ENCODE measurements at regions not wholly inside any gene's neighbourhood (a gene's known extent, or its start where the extent isn't known, plus 50 kb on each side); places are given as distances from the start of the nearest gene placed in this dataset.

GRCh38 chr7:26467541-26467940 is 175.9 kb downstream of the SNX10 start:
- TF ChIP-seq TAF1 (IDR thresholded peaks at IDR 0.05; ENCODE audit: low read depth) (no peak), CEBPB (IDR thresholded peaks at IDR 0.05) (no peak), FOXM1 (IDR thresholded peaks at IDR 0.05; ENCODE audit: borderline replicate concordance, low read depth) (no peak), TCF12 (IDR thresholded peaks at IDR 0.05; ENCODE audit: low read depth) (no peak), YY1 (IDR thresholded peaks at IDR 0.05; ENCODE audit: low read depth) (no peak), CREB1 (IDR thresholded peaks at IDR 0.05; ENCODE audit: low read depth) (no peak), NFIC (IDR thresholded peaks at IDR 0.05) (no peak), TEAD4 (IDR thresholded peaks at IDR 0.05) (no peak), EGR1 (IDR thresholded peaks at IDR 0.05) (no peak), ZBTB7A (IDR thresholded peaks at IDR 0.05; ENCODE audit: low read depth) (no peak), MAX (IDR thresholded peaks at IDR 0.05) (no peak), USF1 (IDR thresholded peaks at IDR 0.05) (no peak), REST (IDR thresholded peaks at IDR 0.05; ENCODE audit: low read depth) (no peak)

- TF ChIP-seq TEAD4 (IDR thresholded peaks at IDR 0.05) (no peak), NFIC (IDR thresholded peaks at IDR 0.05) (no peak), TAF1 (IDR thresholded peaks at IDR 0.05; ENCODE audit: low read depth) (no peak), CEBPB (IDR thresholded peaks at IDR 0.05) (no peak), EP300 (IDR thresholded peaks at IDR 0.05; ENCODE audit: borderline replicate concordance) (no peak), CREB1 (IDR thresholded peaks at IDR 0.05; ENCODE audit: low read depth) (no peak), RAD21 (IDR thresholded peaks at IDR 0.05; ENCODE audit: low read depth) (no peak), REST (IDR thresholded peaks at IDR 0.05; ENCODE audit: low read depth) (no peak), MAX (IDR thresholded peaks at IDR 0.05) (no peak), TCF12 (IDR thresholded peaks at IDR 0.05; ENCODE audit: low read depth) (no peak), FOXM1 (IDR thresholded peaks at IDR 0.05; ENCODE audit: borderline replicate concordance, low read depth) (no peak), ZBTB7A (IDR thresholded peaks at IDR 0.05; ENCODE audit: low read depth) (no peak), EGR1 (IDR thresholded peaks at IDR 0.05) (no peak), USF1 (IDR thresholded peaks at IDR 0.05) (no peak), YY1 (IDR thresholded peaks at IDR 0.05; ENCODE audit: low read depth) (no peak)
Measured at GRCh38 chr7:26468625-26469024, 177.0 kb downstream of the SNX10 start.

GRCh38 chr7:26469188-26469587 is 177.5 kb downstream of the SNX10 start:
- TF ChIP-seq EGR1 (IDR thresholded peaks at IDR 0.05) (no peak), MAX (IDR thresholded peaks at IDR 0.05) (no peak), RAD21 (IDR thresholded peaks at IDR 0.05; ENCODE audit: low read depth) (no peak), EP300 (IDR thresholded peaks at IDR 0.05; ENCODE audit: borderline replicate concordance) (no peak), YY1 (IDR thresholded peaks at IDR 0.05; ENCODE audit: low read depth) (no peak), CEBPB (IDR thresholded peaks at IDR 0.05) (no peak), FOXM1 (IDR thresholded peaks at IDR 0.05; ENCODE audit: borderline replicate concordance, low read depth) (no peak), ZBTB7A (IDR thresholded peaks at IDR 0.05; ENCODE audit: low read depth) (no peak), TCF12 (IDR thresholded peaks at IDR 0.05; ENCODE audit: low read depth) (no peak), REST (IDR thresholded peaks at IDR 0.05; ENCODE audit: low read depth) (no peak), USF1 (IDR thresholded peaks at IDR 0.05) (no peak), NFIC (IDR thresholded peaks at IDR 0.05) (no peak), TAF1 (IDR thresholded peaks at IDR 0.05; ENCODE audit: low read depth) (no peak), TEAD4 (IDR thresholded peaks at IDR 0.05) (no peak), CREB1 (IDR thresholded peaks at IDR 0.05; ENCODE audit: low read depth) (no peak)

GRCh38 chr7:26470691-26471090 is 179.0 kb downstream of the SNX10 start:
- TF ChIP-seq TCF12 (IDR thresholded peaks at IDR 0.05; ENCODE audit: low read depth) (no peak), TEAD4 (IDR thresholded peaks at IDR 0.05) (no peak), USF1 (IDR thresholded peaks at IDR 0.05) (no peak), REST (IDR thresholded peaks at IDR 0.05; ENCODE audit: low read depth) (no peak), NFIC (IDR thresholded peaks at IDR 0.05) (no peak), ZBTB7A (IDR thresholded peaks at IDR 0.05; ENCODE audit: low read depth) (no peak), TAF1 (IDR thresholded peaks at IDR 0.05; ENCODE audit: low read depth) (no peak), RAD21 (IDR thresholded peaks at IDR 0.05; ENCODE audit: low read depth) (no peak), CREB1 (IDR thresholded peaks at IDR 0.05; ENCODE audit: low read depth) (no peak)

Measured in Ishikawa (cell line).